ENCODE measurements at regions not wholly inside any gene's neighbourhood (a gene's known extent, or its start where the extent isn't known, plus 50 kb on each side); places are given as distances from the start of the nearest gene placed in this dataset.

DNA sequence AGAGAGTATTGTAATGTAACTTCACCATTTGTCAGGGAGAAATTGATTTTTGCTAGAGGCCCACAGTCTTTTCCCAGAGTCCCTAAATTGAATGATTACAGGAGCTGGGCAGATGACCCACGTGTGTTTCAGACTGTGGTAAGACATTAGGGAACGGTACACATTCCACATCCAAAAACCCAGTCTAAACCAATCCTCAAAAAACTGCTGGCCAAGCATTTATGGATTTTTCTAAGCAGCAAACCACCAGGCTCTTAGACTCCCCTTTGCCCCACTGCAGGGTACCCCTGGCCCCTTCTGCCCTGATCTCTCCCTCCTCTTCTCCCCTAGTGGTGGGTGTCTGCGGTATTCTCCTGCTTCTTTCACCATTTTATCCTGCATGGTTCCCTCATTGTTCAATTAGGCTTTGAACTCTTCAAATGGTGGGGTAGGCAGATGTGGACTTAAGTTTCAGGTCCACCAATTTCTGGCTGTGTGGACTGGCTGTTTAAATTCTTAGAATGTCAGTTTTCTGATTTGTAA is 135.5 kb upstream of the SORCS3 start:
- no peak for DNase-seq

DNA sequence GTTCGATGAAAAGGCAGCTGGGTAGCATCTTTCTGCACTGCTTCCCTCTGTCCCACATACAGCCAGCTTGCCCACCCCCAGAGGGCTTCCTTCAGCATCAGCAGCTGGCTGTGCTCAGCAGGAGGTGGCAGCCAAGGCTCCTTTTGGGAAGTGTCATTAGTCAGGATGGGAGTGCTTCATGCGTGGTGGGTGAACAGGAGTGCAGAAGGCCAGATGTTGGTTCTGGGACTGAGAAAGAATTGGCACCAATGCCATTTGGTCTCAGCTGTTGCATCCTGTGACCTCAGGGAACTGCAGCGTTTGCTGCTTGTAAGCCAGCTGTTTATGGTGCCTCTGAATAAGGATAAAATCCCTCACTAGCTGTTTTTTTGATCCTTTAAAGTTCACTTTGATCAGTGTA is 131.1 kb upstream of the SORCS3 start:
- no peak for DNase-seq

DNA sequence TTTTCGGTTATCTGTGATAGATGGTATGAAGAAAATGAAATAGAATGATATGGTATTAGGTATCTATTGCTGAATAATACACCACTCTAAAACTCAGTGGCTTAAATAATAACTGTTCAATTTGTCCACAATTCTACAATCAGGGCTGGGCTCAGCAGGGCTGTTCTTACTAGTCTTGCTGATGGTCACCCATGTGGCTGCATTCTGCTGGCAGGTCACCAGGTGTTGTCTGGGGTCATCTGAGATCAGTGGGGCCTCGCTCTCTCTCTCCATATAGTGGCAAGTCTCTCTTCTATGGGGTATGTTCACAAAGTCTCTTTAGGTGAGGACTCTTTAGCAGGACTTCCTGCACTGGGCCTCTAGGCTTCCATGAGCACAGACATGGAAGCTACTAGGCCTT is 130.4 kb upstream of the SORCS3 start:
- no peak for DNase-seq

DNA sequence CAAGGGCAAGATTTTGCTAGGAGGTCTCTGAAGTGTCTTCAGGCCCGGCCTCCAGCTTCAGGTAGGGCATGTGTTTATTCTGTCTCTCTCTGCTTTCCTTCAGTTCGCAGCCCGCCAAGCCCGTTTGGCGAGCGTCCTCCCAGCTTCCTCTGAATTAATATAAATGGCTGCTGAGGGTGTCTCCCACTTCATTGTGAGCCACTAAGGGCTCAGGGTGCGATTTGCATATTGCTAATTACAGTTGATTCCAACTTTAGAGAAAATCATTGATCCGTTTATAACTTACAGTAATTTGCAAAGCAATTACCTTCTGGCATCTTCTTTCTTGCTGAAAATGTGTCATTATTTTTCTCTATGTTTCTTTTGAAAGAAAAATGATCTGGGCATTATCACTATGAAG is 128.3 kb upstream of the SORCS3 start:
- no peak for DNase-seq

DNA sequence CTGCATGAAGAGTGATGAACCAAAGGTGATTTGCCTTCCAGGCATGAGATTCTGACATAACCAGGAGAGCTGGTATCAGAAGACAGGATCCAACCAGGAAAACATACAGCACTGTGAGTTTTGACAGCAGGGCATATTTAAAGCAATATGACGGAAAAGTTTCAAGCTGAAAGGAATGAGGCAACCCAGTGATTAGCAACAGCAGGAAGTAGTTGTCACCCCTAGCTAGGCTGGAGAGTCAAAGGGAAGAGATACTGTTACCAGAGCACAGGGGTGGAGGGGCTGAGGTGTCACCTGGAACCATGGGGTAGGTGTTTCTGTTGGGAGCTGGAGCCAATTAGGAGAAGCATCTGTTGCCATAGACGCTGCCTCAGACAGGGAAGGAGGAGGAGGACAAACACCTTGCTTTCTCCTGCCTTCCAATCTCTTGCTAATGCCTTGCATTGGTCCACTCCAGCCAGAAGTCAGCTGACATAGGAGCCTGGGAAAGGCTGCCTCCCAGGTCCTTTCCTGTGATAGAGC is 125.4 kb upstream of the SORCS3 start:
- DNase-seq = no peak

DNA sequence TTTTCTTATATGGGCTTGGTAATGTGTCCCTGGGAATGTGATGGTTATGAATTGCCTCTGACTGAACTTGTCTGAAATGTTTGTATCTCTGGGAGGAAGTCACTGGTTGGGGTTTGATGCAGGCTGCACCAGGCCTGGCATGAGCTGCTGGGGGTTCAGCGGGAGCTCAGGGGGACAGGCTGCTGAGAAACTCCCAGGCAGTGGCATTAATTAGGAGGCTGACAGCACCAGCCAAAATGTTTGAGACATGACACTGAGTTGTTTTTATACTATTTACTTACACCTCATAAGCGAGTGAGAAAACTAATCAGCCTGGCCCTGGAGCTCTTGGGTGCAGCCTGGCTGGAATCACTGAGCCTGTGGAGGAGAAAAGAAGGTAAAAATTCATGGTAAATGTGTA is 124.1 kb upstream of the SORCS3 start:
- DNase-seq = no peak

DNA sequence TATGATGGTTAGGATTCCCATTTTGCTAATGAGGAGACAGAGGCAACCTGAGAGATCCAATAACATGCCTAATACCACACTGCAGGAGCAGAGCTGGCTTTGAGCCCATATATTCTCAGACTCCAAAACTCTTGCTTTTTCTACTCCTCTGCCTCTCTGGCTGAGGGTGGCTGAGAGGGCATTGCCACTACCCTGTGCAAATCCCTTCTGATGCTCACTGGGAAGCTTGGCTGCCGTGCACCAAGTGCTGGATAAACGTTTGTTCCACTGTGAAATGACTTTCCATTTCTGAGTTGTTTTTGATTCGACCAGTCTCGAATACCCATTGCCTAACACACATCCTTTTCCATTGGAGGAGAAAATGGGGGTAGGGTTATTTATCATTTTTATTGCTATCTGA is 123.1 kb upstream of the SORCS3 start:
- DNase-seq = no peak

DNA sequence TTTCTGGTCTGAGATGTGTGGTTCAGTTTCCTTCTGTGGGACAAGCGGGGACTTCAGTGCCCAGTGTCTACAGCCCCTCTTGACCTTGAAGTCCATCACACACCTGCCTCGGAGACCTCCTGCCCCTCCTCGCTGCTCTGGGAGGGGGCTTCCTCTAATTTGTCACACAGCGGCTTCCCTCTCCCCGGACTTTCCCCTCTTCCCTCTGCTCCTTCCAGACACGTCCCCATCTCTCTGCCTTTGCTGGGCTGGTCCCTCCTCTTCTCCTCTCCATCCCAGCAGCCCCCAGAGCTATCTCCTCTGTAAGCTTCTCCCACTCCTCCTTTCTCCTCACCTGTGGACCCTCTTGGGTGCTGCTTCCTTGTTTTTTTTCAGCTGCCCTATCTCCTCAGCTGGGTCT is 122.2 kb upstream of the SORCS3 start:
- no peak for DNase-seq

DNA sequence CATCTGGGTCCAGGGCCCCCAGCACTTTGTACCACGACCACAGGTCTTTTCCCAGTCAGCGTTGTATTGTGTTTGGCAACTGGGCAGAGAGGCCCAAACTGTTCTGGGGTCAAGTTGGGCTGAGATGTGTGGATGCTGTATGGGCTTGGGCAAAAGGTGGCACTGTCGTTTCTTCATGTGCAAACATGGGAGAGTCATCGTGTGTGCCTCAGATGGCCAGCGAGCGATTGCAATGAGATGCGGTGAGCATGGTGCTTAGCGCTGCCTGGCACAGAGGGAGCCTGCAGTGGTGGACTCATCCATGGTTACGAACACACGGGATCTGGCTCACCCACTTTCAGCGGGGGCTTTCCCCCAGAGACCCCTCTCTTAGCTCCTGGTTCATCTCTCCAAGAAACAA is 120.4 kb upstream of the SORCS3 start:
- no peak for DNase-seq

DNA sequence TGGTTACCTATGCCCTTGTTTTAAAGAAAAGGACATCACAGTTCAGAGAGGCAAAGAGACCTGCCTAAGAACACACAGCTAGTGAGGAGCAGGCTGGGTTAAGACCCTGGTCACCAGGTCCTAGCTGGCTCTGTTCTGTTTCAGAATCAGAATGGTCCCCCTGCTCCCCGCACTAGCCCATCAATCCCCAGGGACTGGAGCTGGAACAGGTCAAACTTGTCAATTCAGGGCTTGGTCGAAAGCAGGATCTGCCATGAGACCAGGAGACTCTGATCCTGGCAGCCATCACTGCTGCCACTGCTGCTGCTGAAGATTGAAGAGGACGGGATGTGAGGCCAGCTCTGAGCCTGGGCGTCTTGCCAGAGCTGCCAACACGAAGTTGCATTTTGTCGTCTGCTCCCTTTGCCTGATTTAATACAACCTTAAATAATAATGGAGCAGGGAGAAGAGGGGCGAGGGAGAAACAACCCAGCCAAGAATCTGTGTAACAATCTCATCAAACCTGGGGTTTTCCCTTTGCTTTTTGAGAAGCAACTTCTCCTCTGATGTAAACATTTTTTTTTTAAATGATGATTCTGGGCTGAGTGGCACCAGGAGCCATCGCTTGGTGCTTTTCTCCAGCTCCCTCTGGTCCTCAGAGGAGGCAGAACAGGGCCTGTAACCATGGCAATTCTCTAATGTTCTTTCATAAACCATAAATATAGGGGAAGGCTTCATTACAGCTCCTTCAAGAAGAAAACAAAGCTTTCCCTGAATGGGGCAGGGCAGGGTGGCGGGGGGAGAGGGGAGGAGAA is 119.0 kb upstream of the SORCS3 start:
- no peak for DNase-seq

DNA sequence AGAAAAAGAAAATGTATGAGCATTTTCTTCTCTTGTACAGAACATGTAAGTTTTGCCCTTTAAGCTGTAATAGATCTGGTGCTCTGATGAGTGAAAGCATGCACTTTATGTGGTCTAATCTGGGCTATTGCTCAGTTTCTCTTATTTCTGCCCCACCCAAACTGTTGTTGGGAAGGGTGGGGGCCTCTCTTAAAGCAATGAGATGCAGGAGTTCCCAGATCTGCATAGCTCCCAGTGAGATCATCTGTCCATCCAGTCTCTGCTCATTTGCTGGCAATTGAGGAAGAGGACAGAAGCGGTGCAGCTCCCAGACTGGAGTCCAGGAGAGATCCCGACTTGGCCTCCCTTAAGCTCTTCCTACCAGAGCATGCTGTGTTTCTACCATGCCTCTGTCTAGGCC is 114.9 kb upstream of the SORCS3 start:
- no peak for DNase-seq

DNA sequence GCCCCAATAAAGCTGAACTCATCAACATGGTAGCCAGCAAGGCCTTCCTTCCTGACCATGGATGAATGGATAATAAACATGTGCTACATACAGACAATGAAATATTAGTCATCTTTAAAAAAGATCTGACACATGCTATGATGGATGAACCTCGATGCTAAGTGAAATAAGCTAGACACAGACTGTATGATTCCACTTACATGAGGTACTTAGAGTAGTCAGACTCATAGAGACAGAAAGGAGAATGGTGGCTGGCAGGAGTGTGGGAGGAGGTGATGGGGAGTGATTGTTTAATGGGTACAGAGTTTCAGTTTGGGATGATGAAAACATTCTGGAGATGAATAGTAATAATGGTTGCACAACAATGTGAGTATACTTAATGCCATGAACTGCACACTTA is 114.1 kb upstream of the SORCS3 start:
- no peak for DNase-seq

DNA sequence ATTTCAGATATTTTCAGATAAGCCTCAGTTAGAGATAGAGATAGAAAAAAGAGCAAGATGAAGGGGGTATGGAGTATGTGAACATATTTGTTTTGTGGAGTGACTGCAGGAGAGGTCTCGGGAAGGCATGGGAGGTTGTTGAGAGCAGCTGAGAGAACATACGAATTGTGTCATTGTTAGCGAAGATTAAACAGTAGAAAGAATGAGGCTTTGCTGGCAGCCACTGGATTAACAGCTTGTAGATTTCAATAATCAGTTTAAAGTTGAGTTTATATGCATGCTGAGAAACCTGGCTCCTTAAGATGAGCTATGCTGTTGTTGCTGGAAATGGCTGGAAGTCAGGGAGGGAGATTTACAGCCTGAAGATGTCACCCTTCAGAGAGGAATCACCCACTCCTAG is 100.9 kb upstream of the SORCS3 start:
- no peak for DNase-seq

DNA sequence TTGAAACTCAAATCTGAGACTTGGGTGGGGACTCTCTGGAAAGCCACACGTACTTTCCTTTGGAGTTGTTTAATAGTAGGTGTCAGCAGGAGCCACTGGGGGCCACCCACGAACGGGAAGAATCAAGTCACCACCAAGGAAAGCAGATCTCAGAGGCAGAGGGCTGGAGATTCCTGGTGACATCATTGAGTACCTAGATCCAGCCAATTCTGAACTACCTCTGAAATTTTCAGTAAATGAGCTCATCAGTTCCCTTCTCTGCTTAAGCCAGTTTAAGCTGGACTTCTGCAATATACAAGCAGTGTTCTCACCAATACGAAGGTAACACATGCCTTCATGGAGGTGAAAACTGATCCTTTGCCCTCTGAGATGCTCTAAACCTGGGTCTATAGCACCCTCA is 99.3 kb upstream of the SORCS3 start:
- DNase-seq = no peak

DNA sequence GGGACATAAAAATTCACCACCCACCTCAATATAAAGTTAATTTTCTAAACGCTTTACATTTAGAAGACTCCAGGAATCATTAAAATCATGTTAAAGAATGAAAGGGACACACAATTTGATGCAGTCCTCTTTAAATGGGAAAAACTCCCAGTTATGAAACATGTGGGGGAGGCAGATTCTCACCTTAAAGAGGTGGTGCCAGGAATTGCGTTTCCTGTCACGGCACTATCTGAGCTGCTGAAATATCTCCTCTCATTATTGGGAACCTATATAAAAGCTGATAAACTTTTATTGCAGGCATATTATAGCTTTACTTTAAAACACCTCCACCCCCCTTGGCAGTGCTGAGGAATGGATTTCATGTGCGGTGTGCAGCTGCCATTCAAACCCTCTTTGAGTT is 94.8 kb upstream of the SORCS3 start:
- DNase-seq = no peak

DNA sequence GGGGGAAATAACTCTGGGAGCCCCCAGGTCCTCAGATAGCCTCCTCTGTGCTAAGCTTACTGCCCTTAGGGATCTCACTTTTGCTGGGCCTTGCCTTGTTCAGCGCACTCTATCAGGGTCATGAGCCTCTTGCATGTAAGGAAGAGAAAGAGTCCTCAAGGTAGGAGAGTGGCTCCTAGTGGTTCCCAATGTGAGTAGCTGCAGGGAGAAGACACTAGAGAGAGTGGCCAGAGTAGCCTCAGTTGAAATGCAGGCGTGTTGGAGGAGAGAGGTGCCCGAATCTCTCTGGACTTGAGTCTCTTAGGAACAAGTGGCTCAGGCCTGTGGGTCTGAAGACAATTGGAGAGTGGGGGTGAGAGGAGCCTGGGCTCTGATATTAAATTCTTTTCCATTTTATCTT is 94.3 kb upstream of the SORCS3 start:
- no peak for DNase-seq

DNA sequence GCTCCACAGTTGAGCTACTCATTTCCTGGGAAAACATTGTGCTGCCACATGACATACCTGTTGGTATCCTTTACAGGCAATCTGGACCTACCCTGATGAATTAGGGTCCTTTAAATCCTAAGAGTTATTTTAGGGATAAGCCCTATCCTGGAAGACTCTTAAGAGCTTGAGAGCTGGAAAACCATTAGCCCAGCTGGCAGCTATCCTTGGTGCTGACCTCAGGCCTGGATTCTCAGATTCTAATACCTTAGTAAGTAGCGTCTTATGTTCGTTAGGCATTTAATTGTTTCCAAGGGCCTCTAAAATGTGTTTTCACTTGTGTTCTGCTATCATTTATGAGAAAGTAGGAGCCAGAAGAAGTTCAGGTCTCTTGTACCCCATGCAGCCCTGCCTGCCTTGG is 93.0 kb upstream of the SORCS3 start:
- DNase-seq = no peak

DNA sequence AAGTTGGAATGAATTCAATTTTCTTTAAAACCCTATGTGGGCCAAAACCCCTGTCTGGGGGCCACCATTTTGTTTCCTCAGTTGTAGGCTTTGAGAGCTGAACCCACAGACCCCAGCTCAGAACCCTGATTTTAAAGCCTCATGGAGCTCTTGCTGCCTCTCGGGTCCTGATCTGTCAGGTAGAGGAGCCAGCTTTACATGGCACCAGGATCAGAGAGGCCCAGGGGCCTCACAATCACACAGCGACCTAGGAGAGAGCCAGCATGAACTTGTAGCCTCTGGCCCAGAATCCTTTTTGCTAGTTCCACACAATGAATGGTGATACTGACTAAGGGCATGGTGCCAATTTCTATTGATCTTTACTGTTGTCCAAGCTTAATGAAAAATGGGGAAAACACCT is 84.3 kb upstream of the SORCS3 start:
- DNase-seq = no peak

DNA sequence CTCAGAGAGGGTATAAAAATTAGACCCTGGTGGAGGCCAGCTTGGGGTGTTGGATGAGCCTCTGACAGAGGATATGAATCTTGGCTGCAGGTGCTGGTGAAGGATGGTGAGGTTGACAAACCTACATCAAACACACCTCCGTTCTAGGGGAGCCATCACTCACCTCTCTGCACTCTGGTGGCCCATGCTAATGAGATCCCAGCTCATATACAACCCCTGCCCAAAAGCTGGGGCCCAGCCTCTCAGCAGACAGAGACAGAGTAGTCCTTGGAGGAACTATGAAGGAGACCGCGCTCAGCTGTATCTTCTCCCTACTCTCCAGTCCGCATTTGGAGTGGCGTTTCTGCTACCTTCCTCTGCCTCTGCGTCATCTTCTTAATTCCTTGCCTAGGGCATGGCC is 83.1 kb upstream of the SORCS3 start:
- no peak for DNase-seq

DNA sequence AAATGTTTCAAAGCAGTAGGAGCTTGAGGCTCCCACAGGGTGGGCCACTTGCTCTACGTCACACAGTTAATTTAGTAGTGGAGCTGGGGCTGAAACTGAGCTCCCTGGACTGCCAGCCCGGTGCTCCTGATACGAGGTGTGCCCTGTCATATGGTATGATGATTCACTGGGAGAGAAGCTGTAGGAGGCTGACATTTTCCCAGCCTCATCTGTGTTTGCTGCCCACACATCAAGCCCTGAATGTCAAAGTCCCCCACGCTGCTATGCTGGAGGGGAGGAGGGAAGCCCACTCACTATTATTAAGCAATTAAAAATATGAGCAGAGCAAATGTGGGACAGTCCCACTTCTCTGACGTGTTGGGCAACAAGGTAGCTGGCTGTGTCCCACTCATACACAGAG is 81.2 kb upstream of the SORCS3 start:
- no peak for DNase-seq

DNA sequence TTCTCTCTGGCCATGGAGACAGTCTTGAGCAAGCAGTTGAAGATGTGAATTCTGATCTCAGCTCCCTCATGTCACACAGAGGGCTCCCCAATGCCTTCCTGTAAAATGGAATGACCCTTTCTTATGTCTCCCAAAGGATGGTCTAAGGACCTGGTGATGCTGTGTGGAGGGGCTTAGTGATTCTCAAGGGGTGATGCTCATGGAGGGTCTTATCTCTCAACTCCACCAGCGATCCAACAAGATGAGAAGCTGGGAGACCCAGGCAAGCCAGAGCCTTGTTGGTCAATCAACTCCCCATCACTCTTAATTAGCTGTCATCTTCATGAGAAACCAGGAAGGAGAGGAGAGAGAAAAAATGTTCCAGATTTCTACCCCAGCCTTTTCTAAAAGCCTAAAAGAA is 78.0 kb upstream of the SORCS3 start:
- DNase-seq = no peak

DNA sequence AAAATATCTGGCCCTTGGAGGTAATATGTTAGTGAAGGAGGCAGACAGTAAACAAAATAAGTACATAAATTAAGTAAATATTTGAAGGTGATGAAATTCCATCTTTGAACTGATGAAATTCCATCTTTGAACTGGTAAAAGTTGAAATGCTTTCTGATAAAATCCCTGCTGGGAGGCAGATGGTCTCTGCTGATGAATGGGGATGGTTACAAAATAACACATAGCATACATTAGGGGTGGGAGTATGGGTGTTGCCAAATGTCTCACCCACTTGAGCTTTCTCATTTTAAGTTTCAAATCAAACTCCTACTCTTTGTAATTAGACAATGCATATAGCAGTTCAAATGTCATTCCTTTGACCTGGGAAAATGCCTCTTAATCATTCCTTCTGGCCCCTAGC is 77.5 kb upstream of the SORCS3 start:
- DNase-seq = no peak

DNA sequence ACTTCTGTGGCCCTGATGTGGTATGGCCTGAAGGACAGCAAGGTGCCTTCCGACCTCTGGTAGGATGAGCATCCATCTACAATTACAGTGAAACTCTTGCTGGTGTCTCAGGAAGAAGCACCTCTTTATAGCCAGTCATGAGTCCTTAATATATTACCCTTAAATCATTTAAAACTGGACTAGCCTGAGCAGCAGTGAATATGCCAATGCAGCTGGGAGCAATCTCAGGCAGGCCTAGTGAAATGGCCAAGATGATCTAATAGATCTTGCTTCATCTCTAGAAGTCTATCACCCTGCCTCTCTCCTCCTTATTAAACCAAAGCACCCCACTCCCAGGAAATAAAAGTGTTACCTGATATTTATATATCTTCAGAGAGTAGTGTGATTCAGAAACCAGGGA is 66.7 kb upstream of the SORCS3 start:
- DNase-seq = no peak

DNA sequence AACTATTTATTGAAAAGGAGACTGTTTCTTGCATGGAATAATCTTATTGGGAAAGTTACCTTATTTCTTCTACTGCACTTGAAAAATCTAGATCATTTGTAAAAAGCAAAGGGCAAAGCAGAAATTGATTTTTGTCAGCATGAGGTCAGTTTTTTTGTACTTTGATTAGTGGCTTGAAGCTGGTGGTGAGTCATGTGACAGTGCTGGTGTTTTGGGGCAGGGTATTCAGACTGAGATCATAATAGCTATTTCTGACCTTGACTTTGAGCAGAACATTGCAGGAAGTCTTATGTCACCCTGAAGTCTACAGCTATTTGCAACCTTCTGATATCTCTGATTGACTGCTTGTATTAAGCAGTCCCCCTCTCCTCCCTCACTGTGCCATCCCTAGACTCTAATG is 66.3 kb upstream of the SORCS3 start:
- DNase-seq = no peak

DNA sequence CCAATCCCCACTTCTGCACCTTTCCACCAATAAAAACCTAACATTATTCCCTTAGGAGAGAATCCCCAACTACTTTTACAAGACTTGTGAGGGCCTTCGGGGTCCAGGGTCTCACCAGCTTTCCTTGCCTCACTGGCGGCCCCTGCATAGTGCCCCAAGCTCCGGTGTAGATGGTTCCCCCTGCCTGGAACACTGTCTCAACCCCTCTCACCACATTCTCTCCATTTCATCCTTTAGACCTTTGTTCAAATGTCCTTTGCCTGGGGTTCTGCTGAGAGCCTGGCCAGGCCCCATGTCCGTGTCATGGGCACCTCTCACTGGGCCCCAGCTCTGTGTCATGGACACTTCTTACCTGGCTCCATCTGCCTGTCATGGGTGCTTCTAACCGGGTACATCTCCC is 64.5 kb upstream of the SORCS3 start:
- DNase-seq = no peak
